HepG2 (cell line): ENCODE measurements at regions not wholly inside any gene's neighbourhood (a gene's known extent, or its start where the extent isn't known, plus 50 kb on each side); places are given as distances from the start of the nearest gene placed in this dataset.

Experiments used
- ATAC-seq: fragments of 200-7000 bp; cut with Tn5 transposase; 3 replicates; pipeline ENCODE4 v1.9.1; 2020; ENCODE audit warnings: mild to moderate bottlenecking, moderate library complexity
- BruUV-seq: library from RNA; stranded (reverse); fragments of 400-500 nt; replicated peaks from 2 replicates; lab custom pipeline; 2021; lab: Mats Ljungman, UMichigan
- CTCF ChIA-PET: fragments of 300-600 bp; formaldehyde crosslinking; extraction: SDS; loops from one replicate; lab custom pipeline; 2021; ENCODE audit warnings: low total read pairs, inconsistent platforms, low intra/inter-chr PET ratio; lab: Yijun Ruan, JAX
- POLR2A ChIA-PET: fragments of 350-600 bp; sonication (Branson Sonifier 250); formaldehyde crosslinking; loops from one replicate; lab custom pipeline; 2020; ENCODE audit warnings: antibody characterized with exemption, inconsistent platforms; lab: Yijun Ruan, JAX
- DNase-seq: peaks from one replicate; pipeline ENCODE4 v3.0.0-alpha.2; 2015; ENCODE audit warnings: low spot score
- FAIRE-seq: peaks from 3 replicates; lab custom pipeline; 2011; peaks lifted over from hg19 to GRCh38; lab: Jason Lieb, UNC
- H2AFZ ChIP-seq: one replicate; pipeline ENCODE4 v1.6.1; 2011; ENCODE audit warnings: low read length, inconsistent platforms
- H3K27ac ChIP-seq: fragments of 300-600 bp; 3 replicates; pipeline ENCODE4 v1.8.0; 2011; ENCODE audit warnings: mixed run types, mild to moderate bottlenecking, mixed read lengths, low read length, inconsistent platforms; ENCODE audit not compliant: insufficient read depth; ENCODE audit errors: extremely low read length
- H3K27me3 ChIP-seq, 2 experiments: fragments of 200-600 bp in 1 of 2; 2 replicates in 1 of 2; 3 replicates in 1 of 2; pipeline versions ENCODE4 v1.6.0 to v1.8.0; 2011; ENCODE audit warnings: low read length in 2 of 2, mild to moderate bottlenecking in 2 of 2, moderate library complexity in 2 of 2, inconsistent platforms in 1 of 2; ENCODE audit not compliant: insufficient read depth in 2 of 2, control insufficient read depth in 1 of 2
- H3K36me3 ChIP-seq, 2 experiments: fragments of 200-600 bp in 1 of 2; replicated peaks in 1 of 2; 2 replicates in 1 of 2; 3 replicates in 1 of 2; pipeline versions ENCODE4 v1.5.1 to v1.8.0; 2011; ENCODE audit warnings: low read length in 2 of 2, inconsistent platforms in 1 of 2; ENCODE audit not compliant: insufficient read depth in 2 of 2, control insufficient read depth in 1 of 2
- H3K4me1 ChIP-seq: 2 replicates; pipeline ENCODE4 v1.5.1; 2012; ENCODE audit warnings: low read length, inconsistent platforms; ENCODE audit not compliant: insufficient read depth
- H3K4me2 ChIP-seq: 2 replicates; pipeline ENCODE4 v1.6.0; 2011; ENCODE audit warnings: low read depth, low read length, inconsistent platforms
- H3K4me3 ChIP-seq, 3 experiments: fragments of 200-600 bp in 1 of 3; sonication (generic), shearing (Covaris generic) in 1 of 3; replicated peaks in 1 of 3; 2 replicates each; pipeline ENCODE4 v1.5.1; 2011 to 2016; ENCODE audit warnings: low read length in 3 of 3, inconsistent platforms in 2 of 3, low read depth in 2 of 3, mild to moderate bottlenecking in 2 of 3, control low read depth in 1 of 3, mixed read lengths in 1 of 3; ENCODE audit not compliant: insufficient read depth in 1 of 3
- H3K79me2 ChIP-seq: one replicate; pipeline ENCODE4 v1.6.1; 2011; ENCODE audit warnings: low read length, inconsistent platforms; ENCODE audit not compliant: insufficient read depth
- H3K9ac ChIP-seq: 2 replicates; pipeline ENCODE4 v1.6.0; 2011; ENCODE audit warnings: mild to moderate bottlenecking, low read depth, low read length, inconsistent platforms; ENCODE audit not compliant: insufficient read depth
- H3K9me3 ChIP-seq: 2 replicates; pipeline ENCODE4 v1.5.1; 2012; ENCODE audit warnings: mild to moderate bottlenecking, low read length
- H4K20me1 ChIP-seq: 2 replicates; pipeline ENCODE4 v1.6.0; 2011; ENCODE audit warnings: inconsistent platforms, mild to moderate bottlenecking, low read length, moderate library complexity; ENCODE audit not compliant: insufficient read depth
- BCL6 ChIP-seq: IDR thresholded peaks from 2 replicates; pipeline ENCODE4 v1.6.1; 2016; ENCODE audit warnings: missing genetic modification reagents, missing compliant biosample characterization
- CHCHD3 ChIP-seq: sonication (generic); formaldehyde crosslinking; IDR thresholded peaks from 2 replicates; pipeline ENCODE4 v1.8.0; 2022; ENCODE audit warnings: mild to moderate bottlenecking, missing genetic modification reagents, moderate library complexity
- FOXO1 ChIP-seq: sonication (generic); formaldehyde crosslinking; IDR thresholded peaks from 2 replicates; pipeline ENCODE4 v1.4.0; 2020; ENCODE audit warnings: missing genetic modification reagents
- HHEX ChIP-seq: IDR thresholded peaks from 2 replicates; pipeline ENCODE4 v1.6.1; 2016; ENCODE audit warnings: control low read depth
- HNF1B ChIP-seq: sonication (generic); formaldehyde crosslinking; IDR thresholded peaks from 2 replicates; pipeline ENCODE4 v1.5.1; 2020; ENCODE audit warnings: mild to moderate bottlenecking, moderate library complexity, missing genetic modification reagents
- KLF11 ChIP-seq: IDR thresholded peaks from 2 replicates; pipeline ENCODE4 v1.6.1; 2016; ENCODE audit warnings: missing compliant biosample characterization
- PPARG ChIP-seq: conservative IDR thresholded peaks from 2 replicates; pipeline ENCODE4 v1.6.1; 2016; ENCODE audit warnings: missing biosample characterization, missing genetic modification reagents
- ZBTB38 ChIP-seq: sonication (generic); formaldehyde crosslinking; IDR thresholded peaks from 2 replicates; pipeline ENCODE4 v1.5.1; 2020; ENCODE audit warnings: mild to moderate bottlenecking, missing genetic modification reagents
- ZNF10 ChIP-seq: sonication (generic); formaldehyde crosslinking; IDR thresholded peaks from 2 replicates; pipeline ENCODE4 v1.4.0; 2020; ENCODE audit warnings: mild to moderate bottlenecking, low read depth, missing genetic modification reagents, borderline replicate concordance
- ZNF138 ChIP-seq: sonication (generic); formaldehyde crosslinking; IDR thresholded peaks from 2 replicates; pipeline ENCODE4 v1.5.0; 2020; ENCODE audit warnings: mild to moderate bottlenecking, low read depth, missing genetic modification reagents
- ZNF143 ChIP-seq: sonication (generic); formaldehyde crosslinking; IDR thresholded peaks from 2 replicates; pipeline ENCODE4 v1.4.0; 2020; ENCODE audit warnings: missing genetic modification reagents
- ZNF20 ChIP-seq: sonication (generic); formaldehyde crosslinking; IDR thresholded peaks from 2 replicates; pipeline ENCODE4 v1.4.0; 2020; ENCODE audit warnings: mild to moderate bottlenecking, moderate library complexity, missing genetic modification reagents
- ZNF501 ChIP-seq: sonication (generic); formaldehyde crosslinking; IDR thresholded peaks from 2 replicates; pipeline ENCODE4 v1.5.1; 2020; ENCODE audit warnings: mild to moderate bottlenecking, moderate library complexity, missing genetic modification reagents
- ZNF567 ChIP-seq: sonication (generic); formaldehyde crosslinking; IDR thresholded peaks from 2 replicates; pipeline ENCODE4 v1.8.1; 2023; ENCODE audit warnings: mild to moderate bottlenecking, missing genetic modification reagents, borderline replicate concordance
- ZNF607 ChIP-seq: sonication (generic); formaldehyde crosslinking; IDR thresholded peaks from 2 replicates; pipeline ENCODE4 v1.5.1; 2020; ENCODE audit warnings: missing genetic modification reagents, mild to moderate bottlenecking, borderline replicate concordance
- ZNF609 ChIP-seq: sonication (generic); formaldehyde crosslinking; IDR thresholded peaks from 2 replicates; pipeline ENCODE4 v1.4.0; 2020; ENCODE audit warnings: mild to moderate bottlenecking, missing genetic modification reagents, borderline replicate concordance
- ZNF780A ChIP-seq: sonication (generic); formaldehyde crosslinking; IDR thresholded peaks from 2 replicates; pipeline ENCODE4 v1.8.0; 2022; ENCODE audit warnings: mild to moderate bottlenecking, missing genetic modification reagents, moderate library complexity
- WGBS: methylation state at CpG from one replicate; pipeline ENCODE4 v1.1.6; 2017; ENCODE audit warnings: low lambda C conversion rate; 5-methylcytosine and 5-hydroxymethylcytosine counted together
- in situ Hi-C: cut with HindIII; loops from 2 replicates; pipeline ENCODE4 v1.10.0; 2017; ENCODE audit warnings: low pct_unique_long_range_greater_than_20kb; ENCODE audit not compliant: extremely low pct_ligation_motif_present
- intact Hi-C: fragments of 100-400 bp; cut with micrococcal nuclease; formaldehyde crosslinking; loops from one replicate; pipeline ENCODE4 v1.10.0; 2022; ENCODE audit not compliant: unreplicated experiment

GRCh38 chr5:175800656-175801081 is 70.7 kb upstream of the CPLX2 start:
- H2AFZ ChIP-seq = no peak overlapping the region

More at GRCh38 chr5:175800656-175801081, 70.7 kb upstream of the CPLX2 start:
- Histone ChIP-seq H3K4me1 (peaks cover 18% of the 10 kb centered on the region), H3K79me2 (no peaks in the 10 kb centered on the region), H3K9me3 (no peaks in the 10 kb centered on the region), H3K27ac (no peak overlapping the region), H4K20me1 (no peaks in the 10 kb centered on the region), H3K4me2 (no peak overlapping the region), H3K9ac (no peak overlapping the region), H3K36me3 (no peaks in the 10 kb centered on the region), H3K27me3 (peaks cover 0 to 7% of the 10 kb centered on the region in 2 experiments; a peak in 1 of 5 replicates), H3K4me3 (no peak overlapping the region)
- intact Hi-C loops = no loop called here
- FAIRE-seq = no peak
- TF ChIP-seq ZNF143 (no peak), BCL6 (no peak), CHCHD3 (CRISPR knock-in tag) (no peak), PPARG (CRISPR knock-in tag) (no peak), ZNF10 (no peak), ZNF138 (CRISPR knock-in tag) (no peak), ZNF609 (CRISPR knock-in tag) (no peak), ZBTB38 (CRISPR knock-in tag) (no peak), FOXO1 (no peak), HHEX (CRISPR knock-in tag) (no peak), KLF11 (CRISPR knock-in tag) (no peak), ZNF501 (CRISPR knock-in tag) (no peak), ZNF780A (no peak), ZNF607 (CRISPR knock-in tag) (no peak), ZNF567 (CRISPR knock-in tag) (no peak), HNF1B (CRISPR knock-in tag) (no peak), ZNF20 (no peak)
- POLR2A ChIA-PET = no interaction called here
- in situ Hi-C loops = no loop called here
- WGBS = 55% methylated on average over 5 of the region's 5 CpGs
- no peak for DNase-seq
- no TSS peak for BruUV-seq
- CTCF ChIA-PET = no interaction called here
- no peak for ATAC-seq
